HEK293T (cell line): ENCODE measurements at regions not wholly inside any gene's neighbourhood (a gene's known extent, or its start where the extent isn't known, plus 50 kb on each side); places are given as distances from the start of the nearest gene placed in this dataset.

Source experiments
- BHLHE40 ChIP-seq: fragments of 450-650 bp; IDR thresholded peaks from 2 replicates; pipeline ENCODE4 v1.6.1; 2016; ENCODE audit warnings: mild to moderate bottlenecking, moderate library complexity, borderline replicate concordance
- FOXA1 ChIP-seq: fragments of 450-650 bp; IDR thresholded peaks from 2 replicates; pipeline ENCODE4 v1.6.1; 2016; ENCODE audit warnings: mild to moderate bottlenecking
- SP1 ChIP-seq: fragments of 450-650 bp; IDR thresholded peaks from 2 replicates; pipeline ENCODE4 v1.6.1; 2017
- TARDBP ChIP-seq: fragments of 450-650 bp; IDR thresholded peaks from 2 replicates; pipeline ENCODE4 v1.6.1; 2016

DNA sequence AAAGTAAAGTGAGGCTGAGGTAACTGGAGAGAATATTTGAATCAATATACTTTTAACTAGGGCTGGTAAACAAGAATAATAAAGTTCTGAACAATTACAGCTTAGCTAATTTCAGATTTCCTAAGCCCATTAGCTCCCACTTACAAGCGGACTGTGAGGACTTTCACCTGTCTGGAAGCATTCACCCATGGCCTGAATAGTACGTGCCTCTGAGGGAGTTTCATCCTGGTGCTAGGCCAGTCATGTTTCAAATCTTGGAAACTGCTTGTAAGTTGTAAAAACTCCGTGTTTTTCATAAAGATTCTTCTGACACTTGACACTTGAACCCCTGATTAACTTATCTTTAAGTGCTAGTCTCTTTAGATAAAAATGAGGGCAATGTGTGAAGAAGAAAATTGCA is 975.2 kb upstream of the GHITM start:
- no peak for TF ChIP-seq FOXA1
- no peak for TF ChIP-seq TARDBP
- no peak for TF ChIP-seq SP1
- TF ChIP-seq BHLHE40: no peak
